IMR-90 (cell line): ENCODE measurements at regions not wholly inside any gene's neighbourhood (a gene's known extent, or its start where the extent isn't known, plus 50 kb on each side); places are given as distances from the start of the nearest gene placed in this dataset.
A peak's percentile ranks its signal among the peaks of the same experiment; 100 is the strongest.

ENCODE experiments used
- ATAC-seq: fragments of 200-7000 bp; cut with Tn5 transposase; 2 replicates; pipeline ENCODE4 v1.9.1; 2020; ENCODE audit warnings: low read depth, mild to moderate bottlenecking, moderate library complexity
- BruUV-seq: library from RNA; stranded (reverse); fragments of 400-500 nt; replicated peaks from 2 replicates; lab custom pipeline; 2021; lab: Mats Ljungman, UMichigan
- CTCF ChIA-PET: fragments of 300-600 bp; formaldehyde crosslinking; extraction: SDS; loops from one replicate; lab custom pipeline; 2021; ENCODE audit warnings: antibody characterized with exemption; lab: Yijun Ruan, JAX
- POLR2A ChIA-PET: fragments of 300-600 bp; sonication (Branson Sonifier 250); formaldehyde crosslinking; loops from one replicate; lab custom pipeline; 2022; ENCODE audit warnings: antibody characterized with exemption; ENCODE audit not compliant: unreplicated experiment; lab: Charles Lee
- DNase-seq: peaks from one replicate; pipeline ENCODE4 v3.0.0; 2013
- H2AFZ ChIP-seq: replicated peaks from 2 replicates; pipeline ENCODE3; 2013; ENCODE audit warnings: low read length, mild to moderate bottlenecking; ENCODE audit not compliant: poor library complexity
- H2AK5ac ChIP-seq: 2 replicates; pipeline ENCODE4 v1.6.1; 2013; ENCODE audit warnings: low read depth, low read length, inconsistent platforms
- H2AK9ac ChIP-seq: replicated peaks from 2 replicates; pipeline ENCODE3; 2013; ENCODE audit warnings: mild to moderate bottlenecking, low read depth, low read length, moderate library complexity; ENCODE audit not compliant: poor library complexity
- H2BK120ac ChIP-seq: 2 replicates; pipeline ENCODE4 v1.6.1; 2013; ENCODE audit warnings: low read depth, low read length, inconsistent platforms
- H2BK15ac ChIP-seq: 3 replicates; pipeline ENCODE4 v1.6.1; 2013; ENCODE audit warnings: low read depth, low read length, inconsistent platforms
- H2BK20ac ChIP-seq: 2 replicates; pipeline ENCODE4 v1.6.1; 2013; ENCODE audit warnings: low read depth, mild to moderate bottlenecking, inconsistent platforms, low read length, moderate library complexity
- H2BK5ac ChIP-seq: 2 replicates; pipeline ENCODE4 v1.6.1; 2013; ENCODE audit warnings: mild to moderate bottlenecking, low read depth, low read length, inconsistent platforms; ENCODE audit not compliant: poor library complexity, severe bottlenecking
- H3K14ac ChIP-seq: replicated peaks from 2 replicates; pipeline ENCODE4 v1.6.1; 2013; ENCODE audit warnings: low read depth, low read length, inconsistent platforms
- H3K18ac ChIP-seq: 2 replicates; pipeline ENCODE4 v1.6.1; 2013; ENCODE audit warnings: low read depth, low read length, control low read depth
- H3K23ac ChIP-seq: 2 replicates; pipeline ENCODE4 v1.6.1; 2013; ENCODE audit warnings: low read depth, low read length, inconsistent platforms
- H3K27ac ChIP-seq: 2 replicates; pipeline ENCODE4 v1.5.1; 2013; ENCODE audit warnings: mild to moderate bottlenecking, control low read depth, low read length; ENCODE audit not compliant: insufficient read depth
- H3K27me3 ChIP-seq: 2 replicates; pipeline ENCODE4 v1.6.1; 2013; ENCODE audit warnings: low read length; ENCODE audit not compliant: control insufficient read depth, insufficient read depth
- H3K36me3 ChIP-seq: 2 replicates; pipeline ENCODE4 v1.6.1; 2013; ENCODE audit warnings: low read length, mixed read lengths; ENCODE audit not compliant: control insufficient read depth, insufficient read depth
- H3K4ac ChIP-seq: 2 replicates; pipeline ENCODE4 v1.6.1; 2013; ENCODE audit warnings: low read depth, low read length, inconsistent platforms
- H3K4me1 ChIP-seq: 2 replicates; pipeline ENCODE4 v1.6.1; 2013; ENCODE audit warnings: low read length, mixed read lengths; ENCODE audit not compliant: control insufficient read depth, insufficient read depth
- H3K4me2 ChIP-seq: 2 replicates; pipeline ENCODE4 v1.6.1; 2013; ENCODE audit warnings: low read depth, mild to moderate bottlenecking, control low read depth, low read length, moderate library complexity
- H3K4me3 ChIP-seq: 2 replicates; pipeline ENCODE4 v1.5.1; 2013; ENCODE audit warnings: low read depth, mild to moderate bottlenecking, control low read depth, low read length, moderate library complexity; ENCODE audit not compliant: insufficient read depth
- H3K56ac ChIP-seq: 2 replicates; pipeline ENCODE4 v1.6.1; 2013; ENCODE audit warnings: low read length, inconsistent platforms; ENCODE audit not compliant: insufficient read depth; ENCODE audit errors: extremely low read depth
- H3K79me1 ChIP-seq, 2 experiments: 2 replicates each; pipeline ENCODE4 v1.6.1; 2013; ENCODE audit warnings: low read length in 2 of 2, inconsistent platforms in 1 of 2, low read depth in 1 of 2
- H3K9ac ChIP-seq: 2 replicates; pipeline ENCODE4 v1.6.1; 2013; ENCODE audit warnings: low read depth, low read length, control low read depth
- H3K9me1 ChIP-seq: 2 replicates; pipeline ENCODE4 v1.6.1; 2013; ENCODE audit warnings: low read length, inconsistent platforms; ENCODE audit not compliant: insufficient read depth
- H3K9me3 ChIP-seq: 2 replicates; pipeline ENCODE4 v1.6.1; 2013; ENCODE audit warnings: low read length; ENCODE audit not compliant: control insufficient read depth, insufficient read depth
- H4K20me1 ChIP-seq: 2 replicates; pipeline ENCODE4 v1.6.1; 2013; ENCODE audit warnings: low read length, inconsistent platforms; ENCODE audit not compliant: insufficient read depth
- H4K5ac ChIP-seq: 2 replicates; pipeline ENCODE4 v1.6.1; 2013; ENCODE audit warnings: mild to moderate bottlenecking, low read depth, low read length, control low read depth
- H4K8ac ChIP-seq, 2 experiments: 2 replicates each; pipeline ENCODE4 v1.6.1; 2013; ENCODE audit warnings: low read depth in 2 of 2, low read length in 2 of 2, control low read depth in 1 of 2, inconsistent platforms in 1 of 2
- H4K91ac ChIP-seq: 2 replicates; pipeline ENCODE4 v1.6.1; 2013; ENCODE audit warnings: low read depth, low read length, inconsistent platforms; ENCODE audit not compliant: insufficient read depth
- BHLHE40 ChIP-seq: fragments of 150-350 bp; IDR thresholded peaks from 2 replicates; pipeline ENCODE4 v1.6.1; 2016; ENCODE audit warnings: mild to moderate bottlenecking, low read depth, low read length
- CEBPB ChIP-seq: IDR thresholded peaks from 2 replicates; pipeline ENCODE4 v1.6.1; 2012; ENCODE audit warnings: low read depth, low read length, improper control_type of control experiment
- CHD1 ChIP-seq: IDR thresholded peaks from 2 replicates; pipeline ENCODE4 v1.6.1; 2012; ENCODE audit warnings: low read depth, low read length, improper control_type of control experiment
- ELK1 ChIP-seq: fragments of 150-350 bp; IDR thresholded peaks from 2 replicates; pipeline ENCODE4 v1.6.1; 2016; ENCODE audit warnings: low read depth, mild to moderate bottlenecking, low read length, moderate library complexity, borderline replicate concordance
- MAFK ChIP-seq: IDR thresholded peaks from 2 replicates; pipeline ENCODE4 v1.6.1; 2012; ENCODE audit warnings: low read depth, low read length, improper control_type of control experiment
- MAZ ChIP-seq: IDR thresholded peaks from 2 replicates; pipeline ENCODE4 v1.6.1; 2012; ENCODE audit warnings: low read depth, mild to moderate bottlenecking, low read length, improper control_type of control experiment, moderate library complexity, borderline replicate concordance
- NFE2L2 ChIP-seq: fragments of 150-350 bp; IDR thresholded peaks from 2 replicates; pipeline ENCODE4 v1.6.1; 2016; ENCODE audit warnings: low read depth, mild to moderate bottlenecking, low read length
- POLR2A ChIP-seq: IDR thresholded peaks from 2 replicates; pipeline ENCODE4 v1.6.1; 2012; ENCODE audit warnings: mild to moderate bottlenecking, low read depth, low read length
- RFX5 ChIP-seq: IDR thresholded peaks from 2 replicates; pipeline ENCODE4 v1.8.0; 2012; ENCODE audit warnings: low read depth, mild to moderate bottlenecking, low read length, moderate library complexity
- SMC3 ChIP-seq: fragments of 150-350 bp; IDR thresholded peaks from 2 replicates; pipeline ENCODE4 v1.6.1; 2016; ENCODE audit warnings: low read depth, mild to moderate bottlenecking, antibody characterized with exemption, low read length, moderate library complexity
- USF2 ChIP-seq: fragments of 150-350 bp; IDR thresholded peaks from 2 replicates; pipeline ENCODE4 v1.6.1; 2017; ENCODE audit warnings: mild to moderate bottlenecking, antibody characterized with exemption, low read length, low read depth
- WGBS, 2 experiments: methylation state at CpG; one replicate each; pipeline versions ENCODE4 v1.1.5 to v1.1.7; 2013; ENCODE audit warnings: missing lambda C conversion rate in 2 of 2; ENCODE audit not compliant: insufficient read length in 1 of 2; ENCODE audit errors: extremely low coverage in 2 of 2; 5-methylcytosine and 5-hydroxymethylcytosine counted together
- dilution Hi-C: fragments of 300-500 bp; cut with HindIII; formaldehyde crosslinking; loops from one replicate; pipeline ENCODE4 v1.14.3; 2018; ENCODE audit warnings: low sequenced_read_pairs; ENCODE audit not compliant: unreplicated experiment
- in situ Hi-C: fragments of 300-500 bp; cut with MboI; formaldehyde crosslinking; loops from 3 replicates; pipeline ENCODE4 v1.14.3; 2019; ENCODE audit warnings: low sequenced_read_pairs, inconsistent platforms, mixed read lengths
- intact Hi-C: fragments of 100-400 bp; cut with micrococcal nuclease; formaldehyde crosslinking; loops from 2 replicates; pipeline ENCODE4 v1.10.0; 2022

- intact Hi-C loops (no loop called here), in situ Hi-C loops (no loop called here), dilution Hi-C loops (no loop called here)
- Histone ChIP-seq H2BK120ac (peak overlapping the region; percentile 90), H3K4me3 (no peak overlapping the region), H3K79me1 (no peaks in the 10 kb centered on the region), H3K4me2 (no peak overlapping the region), H2BK20ac (peak overlapping the region; percentile 16; the same call in 1 of the 2 replicates), H3K23ac (no peak overlapping the region), H3K4ac (peak overlapping the region; percentile 20), H3K4me1 (peaks cover 16% of the 10 kb centered on the region), H2BK5ac (peak overlapping the region; percentile 11), H3K36me3 (no peaks in the 10 kb centered on the region), H3K14ac (0 out of 2 replicates have a peak overlapping the region, but pooled peaks have one; percentile 4), H4K8ac (peak overlapping the region; percentile 19 to 26; a peak in 2 of 4 replicates), H4K91ac (peak overlapping the region; percentile 37; the same call in 1 of the 2 replicates), H3K9ac (no peak overlapping the region), H2AK9ac (no peak overlapping the region), H2AK5ac (peak overlapping the region; percentile 41; the same call in 1 of the 2 replicates), H3K56ac (no peak overlapping the region), H3K9me3 (no peaks in the 10 kb centered on the region), H3K18ac (no peak overlapping the region), H3K27me3 (no peaks in the 10 kb centered on the region), H4K5ac (no peak overlapping the region), H4K20me1 (no peaks in the 10 kb centered on the region), H2AFZ (peak overlapping the region; percentile 68), H3K9me1 (peaks cover 8% of the 10 kb centered on the region; the same call in 1 of the 2 replicates), H2BK15ac (peak overlapping the region; percentile 28; the same call in 1 of the 3 replicates), H3K27ac (peak overlapping the region; percentile 1; the same call in 1 of the 2 replicates)
- ATAC-seq (no peak), DNase-seq (no peak)
- no TSS peak for BruUV-seq
- no peak for TF ChIP-seq NFE2L2
- no peak for TF ChIP-seq BHLHE40
- TF ChIP-seq MAZ: no peak
- no peak for TF ChIP-seq MAFK
- TF ChIP-seq CEBPB: no peak
- TF ChIP-seq SMC3: no peak
- TF ChIP-seq POLR2A: no peak
- no peak for TF ChIP-seq RFX5
- TF ChIP-seq USF2: no peak
- no peak for TF ChIP-seq CHD1
- TF ChIP-seq ELK1: no peak
- WGBS, 2 experiments: no CpG with 5 or more reads among the region's 2 CpGs
- CTCF ChIA-PET: interaction anchor here (1.1 kb wide), 1 partner anchor 33 kb away, joined by 3 read pairs; no protein-coding TSS in a partner anchor
- POLR2A ChIA-PET: no interaction called here
Observed at GRCh38 chr22:22111983-22112382, 129.4 kb upstream of the TOP3B start.
